NCI-H526 treated with DMSO at 0.1 percent for 48 hours (cell line): ENCODE measurements at regions not wholly inside any gene's neighbourhood (a gene's known extent, or its start where the extent isn't known, plus 50 kb on each side); places are given as distances from the start of the nearest gene placed in this dataset.
A peak's percentile ranks its signal among the peaks of the same experiment; 100 is the strongest.

ENCODE experiments used
- DNase-seq: peaks from one replicate; lab custom pipeline; 2025; lab: John Stamatoyannopoulos, UW

DNA sequence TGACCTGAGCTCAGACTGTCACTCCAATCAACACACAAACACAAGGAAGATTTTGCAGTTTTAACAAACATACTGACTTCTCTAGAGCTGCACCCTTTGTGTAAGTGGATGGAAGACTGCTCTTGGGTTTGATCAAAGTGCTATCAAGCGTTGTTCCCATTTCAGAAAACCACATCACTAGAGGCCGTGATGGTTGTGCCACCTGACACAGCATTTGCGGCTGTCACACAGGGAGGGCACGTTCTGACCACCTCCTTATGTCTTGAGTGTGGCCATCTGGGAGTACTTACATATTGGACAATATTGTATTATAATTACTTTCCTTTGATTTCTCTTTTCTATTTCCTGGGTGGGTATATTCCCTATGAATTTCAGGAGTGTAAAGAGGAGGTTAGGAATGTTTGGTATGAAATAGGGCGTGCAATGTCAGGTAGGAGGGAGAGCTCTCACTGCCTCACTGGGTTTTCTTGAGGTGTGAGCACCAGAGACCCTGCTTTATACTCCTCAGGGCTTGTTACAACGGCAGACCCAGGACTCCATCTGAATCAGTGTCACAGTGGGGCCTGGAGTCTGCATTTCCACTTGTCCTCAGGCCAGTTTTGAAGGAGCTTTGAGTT is 74.3 kb downstream of the SYNE3 start:
- no peak for DNase-seq

DNA sequence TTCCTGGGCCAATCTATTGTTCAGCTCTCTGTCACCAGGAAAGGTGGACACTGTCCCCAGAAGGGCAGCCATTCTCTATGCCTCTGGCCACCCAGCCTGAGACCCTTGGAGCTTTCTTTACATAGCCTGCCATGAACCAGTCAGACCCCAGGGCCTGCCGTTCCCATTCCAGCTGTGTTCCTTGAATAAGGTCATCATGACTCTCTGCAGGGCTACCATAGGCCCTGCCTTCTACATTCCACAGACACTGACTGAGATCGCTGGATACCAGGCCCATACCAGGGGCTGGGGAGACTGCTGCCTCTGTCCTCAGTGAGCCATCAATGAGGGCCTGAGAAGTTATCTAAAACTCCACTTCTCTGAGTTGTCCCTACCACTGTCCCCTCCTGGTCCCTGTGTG is 75.5 kb downstream of the SYNE3 start:
- DNase-seq, result no peak

DNA sequence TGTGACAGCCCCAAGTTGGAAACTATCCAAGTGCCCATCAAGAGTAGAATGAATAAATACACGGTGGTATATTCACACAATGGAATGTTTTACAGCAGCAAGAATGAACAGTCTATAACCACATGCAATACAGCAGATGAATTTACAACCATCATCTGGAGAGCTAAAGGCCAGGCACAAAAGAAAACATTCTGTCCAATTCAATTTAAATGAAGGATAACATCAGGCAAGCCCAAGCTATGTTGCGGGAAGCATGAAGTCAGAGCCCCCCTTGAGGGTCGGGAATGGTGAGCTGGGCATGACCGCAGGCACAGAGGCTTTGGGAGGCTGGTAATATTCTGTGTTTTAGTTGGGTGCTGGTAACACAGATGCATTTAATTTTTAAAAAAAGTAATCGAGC is 76.0 kb downstream of the SYNE3 start:
- DNase-seq, result no peak

DNA sequence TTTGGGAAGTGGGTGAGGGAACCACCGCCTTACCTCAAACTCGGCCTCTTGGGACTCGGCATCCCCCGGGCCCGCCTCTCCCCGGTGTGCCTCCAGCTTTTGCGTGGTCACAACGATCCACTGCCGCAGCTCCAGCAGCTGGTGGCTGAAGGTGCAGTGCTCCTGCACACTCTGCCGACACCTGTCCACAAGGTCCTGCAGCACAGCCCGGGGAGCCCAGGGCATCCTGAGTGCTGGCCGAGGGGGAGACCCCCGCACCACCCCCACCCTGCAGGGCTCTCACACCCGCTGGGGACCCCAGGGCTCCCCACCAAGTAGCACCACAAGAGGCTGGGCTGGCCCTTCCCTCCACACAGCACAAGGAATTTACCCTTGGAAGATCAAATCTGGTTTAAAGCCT is 76.6 kb downstream of the SYNE3 start:
- no peak for DNase-seq

DNA sequence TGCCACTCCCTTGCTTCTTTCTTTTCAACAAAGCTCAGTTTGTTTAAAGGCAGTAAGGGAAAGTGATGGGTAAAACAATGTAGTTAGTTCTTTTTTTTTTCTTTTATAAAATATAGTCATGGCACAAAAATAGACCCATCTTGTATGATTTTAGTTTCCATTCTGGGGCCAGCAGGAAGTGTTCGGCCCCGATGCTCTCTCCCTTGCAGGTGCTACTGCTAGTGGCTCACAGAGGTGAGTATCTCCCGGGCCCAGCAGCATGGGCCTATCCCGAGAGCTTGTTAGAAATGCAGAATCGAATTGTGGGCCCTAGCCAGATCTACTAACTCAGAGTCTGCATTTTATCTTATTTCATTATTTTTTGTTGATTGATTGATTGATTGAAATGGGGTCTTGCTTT is 78.7 kb downstream of the SYNE3 start:
- no peak for DNase-seq

DNA sequence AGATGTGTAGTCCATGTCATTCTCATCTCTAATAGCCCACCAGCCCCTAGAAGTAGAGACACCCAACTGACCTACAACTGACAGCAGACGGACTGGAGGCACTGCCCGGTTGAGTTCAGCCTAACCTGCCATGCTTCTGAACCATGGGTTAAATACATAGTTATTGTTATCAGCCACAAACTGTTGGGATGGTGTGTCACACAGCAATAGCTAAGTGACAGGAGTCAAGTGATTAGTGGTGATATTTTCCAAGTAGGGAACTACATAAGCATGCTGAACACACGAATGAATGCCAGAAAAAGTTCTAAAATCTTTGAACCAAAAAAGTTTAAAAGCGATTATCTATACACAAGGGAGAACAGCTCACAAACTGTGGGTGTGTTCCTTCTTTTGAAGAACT is 80.1 kb downstream of the SYNE3 start:
- no peak for DNase-seq

DNA sequence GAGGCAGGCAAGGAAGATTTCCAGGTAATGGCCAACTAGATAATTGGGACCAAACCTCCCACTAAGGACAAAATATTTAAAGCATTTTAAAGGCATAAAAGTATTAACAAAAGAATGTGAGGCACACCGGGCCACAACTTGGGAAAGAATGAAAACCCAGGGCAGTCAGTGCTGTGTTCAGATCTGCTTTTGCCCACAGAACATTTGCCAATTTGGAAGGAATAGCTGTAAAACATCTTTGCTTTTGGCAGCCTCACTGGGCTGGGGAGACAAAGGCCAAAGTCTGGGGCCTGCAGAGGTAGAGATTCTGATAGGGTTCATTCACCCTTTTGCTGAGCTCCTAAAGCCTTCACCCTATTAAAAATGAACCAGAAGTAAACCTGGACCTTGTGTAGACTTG is 82.3 kb downstream of the SYNE3 start:
- DNase-seq, result no peak

DNA sequence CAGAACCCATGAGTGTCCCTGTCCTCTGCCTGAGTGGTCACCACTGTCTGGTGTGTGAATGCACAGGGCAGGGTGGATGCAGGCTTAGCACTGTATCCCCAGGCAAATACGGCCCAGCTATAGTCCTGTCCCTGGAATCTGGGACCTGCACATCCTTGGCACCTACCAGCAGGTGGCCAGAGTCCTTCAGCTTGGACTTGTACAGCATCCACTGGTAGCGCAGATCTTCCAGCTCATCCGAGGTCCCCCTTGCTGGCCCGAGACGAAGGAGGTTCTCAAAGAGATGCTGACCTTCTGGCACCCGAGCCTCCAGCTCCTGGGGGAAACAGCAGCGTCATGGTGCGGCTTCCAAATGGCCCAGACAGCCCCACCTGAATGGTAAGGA is 83.4 kb downstream of the SYNE3 start:
- no peak for DNase-seq

DNA sequence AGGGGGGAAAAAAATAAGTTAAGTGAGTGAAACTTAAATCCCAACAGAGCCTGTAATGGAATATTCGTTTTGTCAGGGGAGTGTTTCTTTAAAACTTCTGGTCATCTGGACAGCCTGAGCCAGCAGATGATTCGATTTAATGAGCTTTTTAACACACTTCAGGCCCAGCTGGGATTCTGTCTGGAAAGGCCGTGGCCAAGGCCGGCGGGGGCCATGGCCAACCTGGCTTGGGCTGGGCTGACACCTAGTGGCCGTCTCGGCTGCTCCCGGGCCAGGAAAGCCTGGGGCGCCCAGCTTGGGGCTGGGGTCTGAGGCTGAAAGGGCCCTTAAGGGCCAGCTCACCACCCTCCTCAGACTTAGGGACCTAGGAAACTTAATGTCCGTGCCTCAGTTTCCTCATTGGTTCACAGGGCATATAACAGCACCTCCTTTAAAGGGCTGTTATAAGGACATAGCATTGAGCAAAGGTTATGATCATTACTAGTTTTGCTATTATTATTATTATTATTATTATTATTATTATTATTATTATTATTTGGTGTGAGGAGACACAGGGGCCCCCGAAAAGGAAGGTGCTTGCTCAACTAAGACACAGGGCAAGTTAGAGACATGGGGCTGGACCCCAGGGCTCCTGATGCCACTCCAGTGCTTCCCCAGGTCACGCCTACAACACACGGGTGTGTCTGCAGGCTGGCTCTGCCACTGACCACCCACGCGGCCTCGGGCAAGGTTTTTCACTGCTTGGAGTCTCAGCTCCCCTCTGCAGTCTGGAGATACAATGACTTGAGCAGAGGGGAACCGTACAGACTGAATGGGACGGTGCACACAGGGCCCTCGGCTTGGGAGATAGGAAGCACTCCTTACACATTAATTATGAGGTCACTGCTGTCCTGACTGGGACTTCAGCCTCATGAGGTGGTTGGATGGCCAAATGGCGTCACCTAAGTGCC is 84.0 kb downstream of the SYNE3 start:
- no peak for DNase-seq

DNA sequence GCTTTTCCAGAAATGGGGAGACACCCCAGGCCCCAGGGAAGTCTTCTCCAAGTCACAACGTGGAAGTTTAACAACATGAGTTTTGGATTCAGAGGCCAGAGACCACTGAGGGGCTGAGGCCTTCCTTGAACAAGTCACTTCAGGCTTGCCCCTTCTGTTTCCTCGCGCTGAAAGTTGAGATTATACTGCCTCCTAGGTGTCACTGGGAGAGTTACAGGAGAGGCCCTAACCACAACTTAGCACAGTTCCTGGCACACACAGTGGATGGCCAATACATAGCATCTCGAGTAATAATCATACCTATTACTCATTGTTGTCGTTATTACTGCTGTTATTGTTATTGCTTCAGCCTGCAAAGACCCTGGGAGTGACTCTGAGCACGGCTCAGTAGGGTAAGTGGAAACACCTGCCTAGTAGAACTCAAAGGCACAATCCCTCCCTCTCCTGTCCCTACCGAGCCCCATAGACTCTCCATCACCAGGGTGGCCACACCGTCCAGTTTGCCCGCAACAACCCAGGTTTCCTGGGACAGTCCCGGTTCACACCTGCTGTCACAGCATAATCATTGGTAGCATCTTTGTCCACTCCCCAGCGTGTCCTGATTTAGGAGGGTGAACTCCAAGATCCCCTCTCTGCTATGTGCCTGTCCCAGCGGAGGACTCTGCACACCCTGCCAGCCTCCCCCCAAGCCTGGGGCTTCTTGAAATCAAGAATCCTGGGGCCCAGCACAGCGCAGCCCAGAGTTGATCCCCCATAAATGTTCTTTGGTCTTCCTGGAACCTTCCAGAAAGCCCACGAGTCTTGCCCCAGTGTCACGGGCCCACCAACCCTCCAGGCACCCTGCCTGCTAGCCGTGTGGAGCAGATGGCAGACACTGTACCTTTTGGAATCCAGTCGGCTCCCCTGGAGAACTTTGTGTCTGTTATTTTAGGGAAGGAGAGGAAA is 85.0 kb downstream of the SYNE3 start:
- peak; percentile 18 for DNase-seq

DNA sequence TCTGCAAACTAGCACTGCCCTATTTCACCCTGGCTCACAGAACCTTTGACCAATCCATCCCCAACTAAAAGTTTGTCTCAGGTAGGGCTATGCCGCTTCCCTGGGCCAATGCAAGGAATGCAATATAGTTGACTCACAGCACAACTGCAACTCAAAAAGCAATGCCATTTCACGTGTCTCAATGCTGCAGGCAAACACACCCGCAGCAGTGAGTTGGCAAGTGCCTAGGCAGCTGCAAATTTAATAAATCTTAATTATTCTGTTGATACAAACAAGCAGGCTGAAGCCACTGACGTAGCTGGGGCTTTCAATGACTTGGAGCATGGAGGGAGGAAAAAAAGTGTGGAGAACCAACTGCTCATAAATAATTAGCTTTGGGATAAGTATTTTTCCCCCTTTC is 87.9 kb downstream of the SYNE3 start:
- no peak for DNase-seq

DNA sequence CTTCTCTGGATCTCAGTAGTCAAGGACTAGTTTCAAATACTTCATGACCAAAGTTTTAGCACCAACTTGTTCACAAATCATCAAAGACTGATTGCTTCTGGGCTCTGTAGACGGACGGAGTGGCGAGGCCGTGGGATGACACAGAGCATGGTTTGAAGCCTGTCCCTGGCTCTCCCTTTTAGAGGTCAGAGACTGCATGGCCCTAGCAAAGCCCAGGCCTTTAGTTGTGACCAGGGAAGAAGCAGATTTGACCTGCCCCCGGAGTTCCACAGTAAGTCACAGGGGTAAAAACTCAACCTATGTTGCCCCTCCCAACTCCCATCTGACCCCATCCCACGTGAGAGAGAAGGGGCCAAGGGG is 90.4 kb downstream of the SYNE3 start:
- DNase-seq, result no peak

DNA sequence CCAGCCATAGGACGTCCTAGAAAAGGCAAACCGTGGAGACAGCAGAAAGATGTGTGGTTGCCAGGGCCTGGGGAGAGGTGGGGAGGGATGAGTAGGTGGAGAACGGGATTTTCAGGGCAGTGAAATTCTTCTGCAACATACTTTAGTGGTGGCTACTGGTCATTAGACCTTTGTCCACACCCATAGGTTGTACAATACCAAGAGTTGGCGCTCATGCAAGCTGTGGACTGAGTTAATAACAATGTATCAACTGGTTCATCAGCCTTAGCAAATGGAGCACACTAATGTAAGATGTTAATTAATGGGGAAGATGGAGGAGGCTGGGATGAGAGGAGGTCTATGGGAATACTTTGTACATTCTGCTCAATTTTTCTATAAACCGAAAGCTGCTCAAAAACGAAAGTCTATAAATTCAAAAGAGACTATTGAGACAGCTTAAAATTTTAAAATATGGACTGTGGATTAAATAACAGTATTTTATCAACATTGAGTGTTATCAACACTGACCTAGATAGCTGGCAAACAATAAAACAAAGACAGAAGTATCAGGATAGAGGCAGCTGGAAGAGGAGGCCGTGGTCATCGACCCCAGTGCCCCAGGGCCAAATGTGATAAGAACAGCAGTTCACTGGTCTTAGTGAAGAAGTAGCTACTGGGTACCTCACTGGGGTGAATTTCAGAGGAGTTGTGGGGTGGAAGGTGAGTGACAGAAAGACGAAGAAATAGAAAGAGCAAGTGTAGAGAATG is 90.9 kb downstream of the SYNE3 start:
- DNase-seq, result no peak

DNA sequence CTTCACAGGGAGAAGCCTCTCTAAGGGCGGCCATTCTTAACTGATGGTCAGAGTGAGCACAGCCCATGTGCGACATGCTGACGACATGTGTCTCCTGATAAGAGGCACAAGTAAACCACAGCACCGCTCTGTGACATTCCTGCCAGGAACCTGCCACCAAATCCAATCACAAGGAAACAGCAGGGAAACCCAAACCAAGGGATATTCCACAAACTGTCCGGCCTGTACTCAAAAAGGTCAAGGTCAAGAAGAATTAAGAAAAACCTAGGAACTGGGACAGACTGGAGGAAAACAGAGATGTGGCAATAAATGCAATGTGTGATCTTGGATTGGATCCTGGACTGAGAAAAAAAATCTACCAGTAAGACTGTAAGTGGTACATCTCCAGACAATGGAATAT is 91.9 kb downstream of the SYNE3 start:
- no peak for DNase-seq

DNA sequence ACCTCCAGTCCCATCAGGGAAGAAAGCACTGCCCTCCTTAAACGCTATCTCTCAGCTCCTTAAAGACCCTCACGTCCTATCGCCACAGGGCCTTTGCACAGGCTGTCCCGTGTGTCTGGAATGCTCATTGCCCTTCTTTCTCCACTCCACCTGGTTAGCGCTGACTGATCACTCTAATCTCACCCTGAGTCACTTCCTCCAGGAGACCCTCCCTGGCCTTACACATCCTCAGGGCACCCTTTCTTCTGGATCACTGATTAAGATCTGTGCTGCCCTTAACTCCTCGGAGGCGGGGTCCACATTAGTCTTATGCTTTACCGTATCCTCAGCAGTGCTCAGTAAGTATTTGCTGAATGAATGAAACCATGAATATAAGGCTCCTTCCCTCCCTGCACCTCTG is 94.7 kb downstream of the SYNE3 start:
- DNase-seq, result no peak

DNA sequence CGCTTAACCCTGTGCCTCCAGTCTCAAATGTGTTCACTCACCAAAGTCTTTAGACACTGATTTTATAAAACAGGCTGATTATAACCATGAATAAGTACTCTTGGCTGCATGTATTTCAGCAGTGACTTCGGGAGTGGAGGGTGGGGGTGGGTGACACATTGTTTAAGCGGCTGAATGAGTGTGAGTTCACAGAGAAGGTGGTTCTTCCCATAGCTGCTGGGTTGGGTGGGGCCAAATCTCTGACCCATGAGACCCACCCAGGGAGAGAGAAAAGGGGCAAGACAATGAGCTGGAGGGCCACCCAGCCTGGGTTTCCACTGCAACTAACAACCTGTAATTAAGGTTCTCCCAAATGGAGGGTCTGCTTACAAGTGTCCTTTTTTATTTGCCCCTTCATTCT is 96.4 kb downstream of the SYNE3 start:
- no peak for DNase-seq

DNA sequence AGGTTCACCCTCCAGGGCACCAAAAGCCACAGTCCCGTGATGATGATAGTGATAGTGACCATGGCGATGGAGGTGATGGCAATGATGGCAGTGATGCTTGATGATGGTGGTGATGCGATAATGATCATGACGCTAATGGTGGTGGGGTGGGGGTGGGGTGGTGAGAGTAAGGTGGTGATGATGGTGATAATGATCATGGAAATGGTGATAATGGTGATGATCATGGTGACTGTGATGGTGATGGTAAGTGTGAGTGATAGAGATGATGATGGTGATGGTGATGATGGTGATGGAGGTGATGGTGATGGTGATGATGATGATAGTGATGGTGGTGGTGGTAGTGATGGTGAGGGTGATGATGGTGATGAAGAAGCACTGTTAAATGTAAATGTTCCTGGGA is 96.9 kb downstream of the SYNE3 start:
- no peak for DNase-seq

DNA sequence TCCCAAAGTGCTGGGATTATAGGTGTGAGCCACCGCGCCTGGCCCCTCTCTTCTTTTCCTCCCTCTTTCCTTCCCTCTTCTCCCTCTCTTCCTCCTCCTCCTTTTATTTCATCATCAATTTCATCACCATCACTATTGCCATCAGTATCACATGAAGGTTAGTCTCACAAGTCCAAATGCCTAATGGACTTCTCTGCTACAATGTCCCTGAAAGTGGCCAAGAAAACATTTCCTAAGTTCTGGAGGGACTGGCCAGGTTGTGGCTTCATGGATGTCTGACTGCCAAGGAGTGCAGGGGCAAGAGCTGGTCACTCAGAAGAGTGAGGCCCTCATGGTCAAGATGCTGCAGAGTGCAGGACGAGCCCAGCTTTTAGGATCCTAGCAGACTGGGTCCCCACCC is 97.6 kb downstream of the SYNE3 start:
- DNase-seq, result no peak

DNA sequence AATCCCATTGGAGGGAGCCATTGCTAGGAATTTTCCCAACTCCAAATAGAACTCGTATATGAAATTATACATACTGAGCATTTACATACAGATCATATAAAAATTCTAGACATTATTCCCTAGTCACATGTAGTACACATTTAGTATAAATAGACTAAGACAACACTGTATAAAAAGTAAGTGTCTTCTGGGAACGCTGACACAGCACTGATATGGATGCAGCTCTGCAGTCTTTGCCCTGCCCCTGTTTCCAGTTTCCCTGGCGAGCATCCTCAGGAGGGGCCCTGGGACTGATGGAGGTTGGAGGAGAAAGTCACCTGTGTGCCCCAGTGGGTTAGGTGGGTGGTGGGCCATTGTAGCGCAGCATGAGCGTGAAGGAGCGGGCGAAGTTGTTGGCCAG is 97.8 kb upstream of the CLMN start:
- DNase-seq, result no peak

DNA sequence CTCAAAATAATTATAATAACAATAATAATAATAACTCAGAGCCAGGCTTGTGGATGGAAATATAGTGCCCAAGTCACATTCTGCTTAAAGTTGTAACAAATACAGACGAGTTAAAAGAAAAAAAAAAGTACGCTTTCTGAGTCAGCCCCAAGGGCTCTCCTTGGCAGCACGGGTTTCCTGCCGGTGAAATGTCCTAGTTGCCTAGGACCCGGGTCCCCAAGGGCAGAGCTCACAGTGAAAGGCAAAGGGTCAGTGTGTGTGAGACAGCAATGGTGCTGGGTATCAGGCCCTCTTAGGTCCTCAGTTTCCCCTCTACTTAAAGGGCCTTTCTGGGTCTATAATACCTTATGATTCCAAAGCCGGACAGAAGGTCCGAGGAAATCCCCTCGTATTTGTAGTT is 96.3 kb upstream of the CLMN start:
- no peak for DNase-seq

DNA sequence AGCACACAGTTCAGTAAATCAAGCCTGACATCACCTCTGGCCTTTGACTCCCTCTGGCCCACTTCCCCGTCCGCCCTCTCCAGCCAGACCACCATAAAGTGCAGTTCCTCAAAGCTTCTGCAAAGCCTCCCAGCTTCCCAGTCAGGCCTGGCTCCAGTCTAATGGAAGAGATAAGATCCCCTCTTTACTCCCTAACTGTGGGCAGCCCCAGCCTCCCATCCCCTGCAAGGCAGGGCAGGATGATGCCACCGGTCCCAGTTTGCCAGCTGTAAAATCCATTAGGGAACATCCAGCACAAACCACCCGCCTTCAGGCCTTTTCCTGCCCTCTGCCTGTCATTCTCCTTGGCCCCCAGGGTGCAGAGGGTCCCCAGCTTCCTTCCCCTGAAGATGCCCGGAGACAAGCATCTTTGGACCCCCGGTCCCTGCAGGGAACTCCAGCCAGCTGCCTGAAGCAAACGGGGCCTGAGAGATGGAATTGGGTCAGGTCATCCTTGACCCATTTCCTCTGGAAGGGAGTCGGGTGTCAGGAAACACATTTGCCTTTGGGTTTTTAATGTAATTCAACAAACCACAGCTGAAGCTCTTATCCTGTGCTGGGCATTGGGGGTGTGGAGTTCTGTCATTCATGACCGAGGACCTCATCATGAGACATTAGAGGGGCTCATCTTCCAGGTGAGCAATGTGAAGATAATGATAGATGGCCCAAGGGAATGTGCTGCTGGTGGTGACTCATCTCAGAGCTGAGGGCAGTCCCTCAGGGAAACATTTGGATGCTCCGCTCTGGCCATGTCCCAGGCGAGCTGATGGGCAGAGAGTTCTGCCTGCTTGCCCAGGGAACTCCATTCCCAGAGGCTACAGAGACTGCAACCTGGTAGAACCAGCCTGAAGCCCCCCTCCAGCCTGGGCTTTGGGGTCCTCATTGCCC is 93.8 kb upstream of the CLMN start:
- no peak for DNase-seq
